Dermis microvascular lymphatic vessel endothelial cell (primary cell): ENCODE measurements at regions not wholly inside any gene's neighbourhood (a gene's known extent, or its start where the extent isn't known, plus 50 kb on each side); places are given as distances from the start of the nearest gene placed in this dataset.
A peak's percentile ranks its signal among the peaks of the same experiment; 100 is the strongest.

ENCODE experiments used
- DNase-seq, 2 donors: peaks; one replicate each; pipeline versions ENCODE4 v3.0.0 to v3.0.0-alpha.2; 2010; ENCODE audit warnings: low read depth in 2 of 2

DNA sequence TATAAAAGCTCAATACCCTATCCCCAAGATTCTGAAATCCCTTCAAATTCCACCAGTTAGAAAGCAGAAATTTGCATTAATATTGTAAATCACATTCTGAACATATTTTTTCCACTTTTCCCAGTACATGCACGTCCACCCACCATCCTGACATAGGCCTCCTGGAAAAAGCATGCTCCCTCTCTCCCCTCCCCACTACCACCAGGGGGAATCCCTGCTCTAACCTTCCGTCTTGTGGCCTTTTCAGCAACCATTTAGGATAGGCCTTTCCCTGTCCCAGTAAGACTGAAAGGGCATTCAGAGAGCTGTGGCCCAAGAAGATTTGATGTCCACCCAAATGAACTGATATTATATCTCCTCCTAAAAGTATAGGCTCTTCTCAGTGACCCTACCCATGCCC, 182.1 kb downstream of the ARRDC4 start:
- no peak for DNase-seq

DNA sequence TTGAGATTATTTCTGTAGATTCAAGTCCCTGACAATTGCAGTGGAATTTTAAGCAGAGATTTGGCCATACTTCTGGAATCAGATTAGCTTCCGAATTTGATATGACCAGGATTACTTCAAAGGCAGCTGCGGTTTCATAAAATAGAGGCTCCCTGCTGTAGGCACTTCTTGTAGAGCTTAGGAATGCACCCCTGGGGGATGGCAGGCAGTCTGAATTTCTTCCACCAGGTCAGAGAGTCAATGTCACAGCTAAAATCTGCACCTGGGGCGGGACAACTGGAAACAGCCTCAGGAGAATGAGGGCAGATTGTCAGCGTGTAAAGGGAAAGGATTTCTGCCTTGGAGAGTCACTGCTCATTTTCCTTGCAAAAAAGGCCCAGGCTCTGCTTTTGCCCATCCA, 182.6 kb downstream of the ARRDC4 start:
- DNase-seq, result no peak

DNA sequence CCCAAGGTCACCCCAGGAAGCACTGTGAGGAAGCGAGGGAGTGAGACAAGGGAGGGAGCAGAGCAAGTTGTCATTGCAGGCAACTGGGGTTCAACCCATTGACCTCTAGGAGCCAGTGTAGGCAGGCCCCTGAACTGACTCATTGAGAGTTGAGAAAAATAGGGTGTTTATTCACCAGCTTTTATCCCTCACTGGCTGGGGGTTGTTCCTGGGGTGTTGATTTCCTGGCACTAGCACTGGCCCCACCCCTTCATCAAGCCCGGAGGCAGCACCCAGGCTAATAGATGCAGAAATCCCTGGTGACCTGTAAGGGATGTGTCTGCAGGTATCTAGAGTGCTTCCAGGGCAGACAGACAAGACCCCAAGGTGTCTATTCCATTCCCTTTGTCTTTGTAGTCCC, 183.9 kb downstream of the ARRDC4 start:
- no peak for DNase-seq

DNA sequence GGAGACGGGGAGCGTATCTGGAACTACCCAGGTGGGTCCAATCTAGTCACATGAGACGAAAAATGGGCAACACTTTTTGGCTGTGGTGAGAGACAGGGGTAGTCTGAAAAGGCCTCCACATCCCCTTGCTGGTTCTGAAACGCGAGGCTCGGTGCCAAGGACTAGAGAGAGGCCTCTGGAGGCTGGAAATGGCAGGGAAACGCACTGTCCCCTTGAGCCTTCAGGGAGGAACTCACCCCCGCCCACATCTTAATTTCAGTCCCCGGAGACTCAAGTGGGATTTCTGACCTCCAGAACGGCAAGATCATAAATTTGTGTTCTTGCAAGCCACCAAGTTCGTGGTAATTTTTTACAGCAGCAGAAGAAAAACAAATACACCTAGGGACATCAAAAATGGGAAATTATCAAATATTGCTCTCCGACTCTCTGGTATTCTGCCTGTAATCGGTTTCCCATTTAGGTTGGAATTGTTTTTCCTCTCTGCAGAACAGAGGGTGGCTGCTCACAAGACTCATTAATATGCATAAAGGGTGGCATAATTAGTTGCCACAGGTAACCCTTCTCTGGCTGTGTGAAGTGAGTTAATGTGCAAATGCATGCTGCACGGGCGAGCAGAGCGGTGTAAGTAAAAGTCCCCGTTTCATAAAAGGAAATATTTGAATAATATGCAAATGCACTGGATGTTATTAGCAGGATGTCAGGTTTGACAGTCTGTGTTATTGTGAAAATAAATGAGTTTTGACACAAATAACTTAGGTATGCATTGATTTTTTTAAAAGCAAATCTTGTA, 185.7 kb downstream of the ARRDC4 start:
- no peak for DNase-seq

DNA sequence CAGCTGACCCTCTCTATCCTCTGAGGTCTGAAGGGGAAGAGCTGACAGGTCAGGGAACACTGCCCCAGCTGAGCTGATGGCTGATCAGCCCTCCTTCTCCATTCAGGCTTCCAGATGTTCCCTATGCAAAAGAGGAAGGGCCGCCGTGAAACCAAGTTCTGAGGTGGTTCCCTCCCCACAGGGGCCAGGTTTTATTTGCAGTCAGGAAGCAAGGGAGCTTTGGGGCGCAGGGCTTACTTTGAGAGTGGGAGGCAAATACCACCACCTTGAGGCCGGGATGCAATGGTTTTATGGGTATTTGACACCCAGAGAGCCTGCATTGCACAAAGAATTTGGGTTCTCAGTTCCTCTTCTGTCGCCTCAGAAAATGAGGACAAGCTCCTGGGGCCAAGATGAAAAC, 186.9 kb downstream of the ARRDC4 start:
- DNase-seq, result no peak

DNA sequence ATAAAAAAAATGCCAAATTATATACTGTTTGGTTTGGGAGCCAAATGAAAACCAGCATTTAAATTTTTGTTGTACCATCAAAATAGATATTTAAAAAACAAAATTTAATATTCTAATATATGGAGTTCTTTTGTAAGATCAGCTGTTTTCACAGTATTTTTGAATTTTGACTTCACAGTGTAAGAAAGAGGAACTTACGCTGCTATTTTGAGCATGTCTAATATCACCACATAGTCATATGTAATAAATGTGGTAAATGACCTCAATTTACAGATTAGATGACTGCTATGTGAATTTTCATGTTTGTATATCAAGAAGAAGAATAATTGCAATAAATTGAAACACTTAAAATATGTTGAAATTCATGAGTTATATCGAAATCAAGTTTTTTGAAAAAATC, 189.6 kb downstream of the ARRDC4 start:
- no peak for DNase-seq

DNA sequence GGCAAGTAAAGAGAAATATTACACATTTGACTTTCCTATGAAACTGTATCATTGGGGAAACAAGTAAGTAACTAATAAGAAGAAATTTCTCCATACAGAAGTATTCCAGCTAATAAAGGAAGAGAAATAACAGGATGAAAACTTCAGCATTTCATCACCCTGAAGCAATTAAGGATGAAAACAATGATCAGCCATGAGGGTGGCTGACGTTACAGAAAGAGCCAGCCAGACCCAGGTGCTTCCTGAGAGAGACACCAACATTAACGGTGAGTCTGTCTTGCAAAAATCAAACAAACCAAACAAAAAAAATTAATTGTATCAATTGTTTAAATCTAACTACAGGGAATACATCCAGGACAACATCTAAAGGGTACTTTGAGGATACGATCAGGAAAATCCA, 190.0 kb downstream of the ARRDC4 start:
- DNase-seq, result no peak

DNA sequence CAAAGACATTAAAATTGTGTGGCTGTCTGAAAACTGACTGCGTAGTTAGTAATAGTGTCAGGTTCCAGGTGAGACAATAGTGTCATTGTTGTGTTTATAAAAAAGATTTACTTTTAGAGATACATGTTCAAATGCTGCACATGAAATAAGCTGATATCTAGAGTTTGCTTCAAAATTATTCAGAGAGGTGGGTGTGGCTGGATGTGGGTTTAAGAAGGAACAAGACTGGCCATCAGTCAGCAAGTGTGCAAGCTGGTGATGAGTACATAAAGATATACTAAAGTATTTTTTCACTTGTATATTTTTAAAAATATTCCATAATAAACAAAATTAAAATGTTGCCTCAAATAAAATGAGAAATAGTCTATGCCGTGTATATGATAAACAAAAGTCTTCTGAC, 190.6 kb downstream of the ARRDC4 start:
- no peak for DNase-seq

DNA sequence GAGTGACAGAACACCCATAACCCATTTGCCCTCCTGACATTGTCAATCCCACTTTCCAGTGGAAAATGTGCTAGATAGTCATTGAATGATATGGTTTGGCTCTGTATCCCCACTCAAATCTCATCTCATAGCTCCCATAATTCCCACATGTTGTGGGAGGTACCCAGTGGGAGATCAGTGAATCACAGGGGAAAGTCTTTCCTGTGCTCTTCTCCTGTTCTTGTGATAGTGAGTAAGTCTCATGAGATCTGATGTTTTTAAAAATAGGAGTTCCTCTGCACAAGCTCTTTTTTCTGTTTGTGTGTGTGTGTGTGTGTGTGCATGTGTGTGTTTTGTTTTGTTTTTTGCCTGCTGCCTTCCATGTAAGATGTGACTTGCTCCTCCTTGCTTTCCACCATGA, 191.7 kb downstream of the ARRDC4 start:
- no peak for DNase-seq

DNA sequence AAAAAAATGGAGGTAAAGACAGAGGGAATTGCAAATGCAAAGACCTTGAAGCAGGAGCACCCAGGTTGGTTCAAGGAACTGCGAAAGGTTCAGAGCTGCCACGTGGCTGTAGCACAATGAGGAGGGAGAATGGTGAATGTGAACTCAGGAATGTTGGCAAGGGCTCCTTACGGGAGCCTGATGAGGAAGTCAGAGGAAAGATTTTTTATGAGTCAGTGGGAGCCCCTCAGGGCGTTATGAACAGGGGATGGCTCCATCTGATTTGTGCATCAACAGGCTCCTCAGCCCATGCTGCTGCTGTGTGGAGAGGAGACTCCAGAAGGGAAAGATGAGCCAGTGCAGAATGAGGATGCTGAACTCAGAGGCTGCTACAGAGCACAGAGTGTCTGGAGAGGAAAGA, 194.4 kb downstream of the ARRDC4 start:
- DNase-seq, result no peak

DNA sequence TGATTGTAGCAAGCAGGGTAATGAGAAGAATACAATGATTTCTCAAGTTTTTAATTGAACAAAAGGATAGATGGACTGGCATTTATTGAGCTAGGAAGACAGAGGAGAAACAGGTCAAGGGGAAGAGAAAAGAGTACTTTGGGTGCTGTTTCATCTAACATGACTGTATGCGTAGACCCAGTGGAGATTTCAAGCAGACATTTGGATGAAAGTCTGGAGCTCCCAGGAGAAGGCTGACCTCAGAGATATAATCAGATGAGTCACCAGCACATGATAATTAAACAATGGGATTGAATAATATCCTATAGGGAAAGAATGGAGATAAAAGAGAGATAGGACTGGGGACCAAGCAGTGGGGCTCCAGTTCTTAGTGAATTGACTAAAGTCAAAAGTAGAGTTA, 194.9 kb downstream of the ARRDC4 start:
- no peak for DNase-seq

DNA sequence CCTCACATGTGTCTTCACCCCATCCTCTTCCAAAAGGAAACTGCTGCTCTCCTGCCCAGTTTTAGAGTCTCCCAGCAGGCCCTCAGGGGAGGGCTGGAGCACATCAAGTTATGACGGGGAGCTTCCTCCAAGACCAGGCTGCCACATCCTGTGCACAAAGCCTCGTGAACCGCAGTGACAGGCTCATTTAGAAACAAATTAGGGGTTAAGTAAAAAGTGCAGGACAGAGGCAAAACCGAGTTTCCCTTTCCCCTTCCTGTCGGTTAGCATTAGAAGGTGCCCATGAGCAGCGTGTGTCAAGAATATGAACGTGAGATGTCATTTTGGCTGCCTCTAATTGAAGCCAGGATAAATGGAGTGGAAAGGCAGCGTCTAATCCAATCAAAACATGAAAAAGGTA, 199.7 kb downstream of the ARRDC4 start:
- DNase-seq, result no peak

DNA sequence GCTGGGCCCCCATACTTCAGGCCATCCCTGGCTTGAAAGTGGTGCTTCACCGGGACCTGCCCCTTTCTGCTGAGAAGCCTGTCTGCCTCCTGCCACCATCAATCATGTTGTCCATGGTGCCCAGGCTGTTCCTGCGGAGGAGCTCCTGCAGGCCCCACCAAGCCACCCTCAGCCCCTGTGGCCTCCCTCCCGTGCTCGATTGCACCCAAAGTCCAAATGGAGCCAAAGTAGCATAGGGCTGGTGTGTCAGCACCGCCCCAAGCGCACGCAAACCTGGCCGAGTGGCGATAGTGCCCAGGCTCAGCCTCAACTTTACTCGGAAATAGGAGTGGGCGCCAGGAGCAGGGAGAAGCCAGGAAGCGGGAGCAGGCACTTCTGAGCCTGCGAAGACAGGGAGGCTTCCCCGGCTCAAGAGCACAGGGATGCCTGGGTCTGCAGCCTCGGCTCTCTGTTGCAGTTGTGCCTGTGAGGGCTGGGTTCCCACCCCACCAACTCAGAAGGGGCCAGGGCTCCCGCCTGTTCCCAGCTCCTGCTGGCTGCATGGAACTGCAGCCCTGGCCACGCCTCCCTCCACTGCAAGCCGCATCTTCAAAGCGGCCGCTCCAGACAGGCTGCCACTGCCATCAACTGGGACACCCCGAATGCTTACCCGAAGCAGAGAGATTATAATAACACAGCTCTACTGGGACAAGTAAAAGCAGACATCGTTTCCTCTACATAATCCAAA, 203.0 kb downstream of the ARRDC4 start:
- DNase-seq, result no peak

DNA sequence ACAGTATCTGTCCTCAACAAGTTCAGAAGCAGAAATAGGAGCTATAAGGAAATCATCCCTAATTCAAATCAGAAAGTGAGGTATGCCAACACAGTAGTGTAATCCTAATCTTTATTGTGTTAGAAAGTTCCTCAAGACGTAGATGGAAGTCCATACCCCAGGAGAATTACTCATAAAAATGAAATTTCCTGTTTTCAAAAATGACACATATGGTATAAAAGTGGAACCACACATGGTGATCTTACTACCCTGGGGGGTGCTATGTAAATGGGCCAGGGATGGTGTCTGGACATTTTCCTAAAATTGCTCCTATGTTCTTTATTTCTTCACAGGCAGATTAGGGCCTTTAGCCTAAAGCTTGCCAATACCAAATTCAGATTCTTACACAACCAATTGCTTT, 204.1 kb downstream of the ARRDC4 start:
- DNase-seq, result no peak

DNA sequence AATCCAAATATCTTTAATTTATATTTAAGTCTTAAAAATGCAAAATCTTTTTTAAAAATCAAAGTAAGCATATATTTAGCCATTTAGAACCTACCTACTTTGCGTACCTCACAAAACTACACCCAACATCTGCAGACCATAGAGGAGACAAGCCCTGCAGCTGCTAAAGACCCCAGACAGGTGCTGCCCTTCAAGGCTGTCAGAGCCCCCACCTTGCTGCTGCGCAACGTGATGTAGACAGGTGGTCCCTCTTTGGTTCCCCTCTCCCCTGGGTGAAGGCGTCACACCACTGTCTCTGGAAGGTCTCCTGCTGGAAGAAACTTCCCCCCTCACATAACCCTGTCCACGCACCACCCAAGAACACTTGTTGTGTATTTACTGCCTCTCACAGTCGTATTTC, 204.5 kb downstream of the ARRDC4 start:
- DNase-seq, result no peak

DNA sequence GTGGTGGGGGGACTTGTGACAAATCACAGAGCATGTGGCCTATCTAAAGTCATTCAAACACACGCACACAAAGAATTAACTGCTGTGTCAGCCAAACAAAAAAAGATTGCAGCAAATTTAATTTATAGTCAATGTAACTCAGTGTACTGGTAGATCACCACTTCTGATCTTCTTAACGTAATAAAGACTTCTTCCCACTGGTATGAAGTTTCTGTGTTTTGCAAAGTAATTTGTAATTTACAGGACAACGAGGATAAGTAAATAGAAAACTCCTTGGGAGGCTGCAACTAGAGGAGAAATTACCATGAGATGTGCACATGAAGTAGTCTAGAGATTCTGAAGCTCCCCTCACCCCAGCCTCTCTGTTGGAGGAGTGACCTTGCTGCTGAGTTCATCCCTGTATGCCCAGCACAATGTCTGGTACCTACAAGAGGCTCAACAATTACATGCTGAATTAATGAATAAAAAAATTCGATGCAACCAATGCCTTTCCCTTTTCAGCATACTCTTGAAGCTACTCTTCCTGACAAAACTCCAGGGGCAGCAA, 207.3 kb downstream of the ARRDC4 start:
- no peak for DNase-seq

DNA sequence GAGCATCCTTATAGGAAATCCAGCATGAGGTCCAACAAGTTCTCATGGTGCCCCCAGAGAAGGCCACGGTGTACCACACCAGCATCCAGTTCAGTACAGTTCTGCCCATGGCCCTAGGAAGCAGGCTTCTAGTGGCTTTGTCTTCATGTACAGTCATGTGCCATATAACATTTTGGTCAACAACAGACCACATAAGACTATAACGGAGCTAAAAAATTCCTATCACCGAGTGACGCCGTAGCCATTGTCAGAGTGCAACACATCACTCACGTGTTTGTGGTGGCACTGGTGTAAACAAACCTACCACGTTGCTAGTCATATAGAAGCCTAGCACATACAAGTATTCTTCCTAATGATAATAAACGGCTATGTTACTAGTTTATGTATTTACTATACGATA, 209.0 kb downstream of the ARRDC4 start:
- DNase-seq, result no peak

DNA sequence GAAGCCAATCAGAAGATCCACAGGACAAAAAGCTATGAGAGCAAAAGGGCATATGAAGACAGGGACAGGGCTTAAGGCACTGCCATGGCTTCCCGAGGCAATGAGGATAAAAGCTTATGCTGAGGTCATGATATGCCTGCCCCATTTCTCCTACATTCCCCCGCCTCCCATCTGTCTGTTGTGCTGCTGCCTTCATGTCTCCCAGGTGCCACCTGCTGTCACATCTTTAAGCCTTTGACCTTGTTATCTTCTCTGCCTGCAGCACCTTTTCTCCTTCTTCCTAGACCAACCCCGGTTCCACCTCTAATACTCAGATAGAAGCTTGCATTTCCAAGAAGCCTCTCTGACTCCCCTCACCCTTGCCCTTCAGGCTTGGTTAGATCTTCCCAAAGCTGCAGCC, 213.8 kb downstream of the ARRDC4 start:
- no peak for DNase-seq

DNA sequence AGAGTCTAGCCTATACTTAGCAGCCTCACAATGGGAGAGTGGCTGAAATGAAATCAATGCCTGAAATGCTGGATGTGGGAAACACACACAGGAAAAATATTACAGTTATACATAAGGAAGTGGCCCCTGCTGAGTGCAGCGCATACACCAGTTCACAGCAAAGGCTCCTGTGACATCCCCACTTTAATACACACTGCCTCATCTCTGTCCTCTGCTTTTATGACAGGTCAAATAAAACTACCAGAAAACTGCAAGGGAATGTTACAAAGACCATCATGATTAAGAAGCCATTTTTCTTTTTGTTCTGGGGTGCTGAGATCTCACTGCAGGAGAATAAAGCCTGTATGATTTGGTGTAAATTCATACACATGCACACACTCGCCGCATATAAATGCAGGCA, 214.3 kb downstream of the ARRDC4 start:
- no peak for DNase-seq

DNA sequence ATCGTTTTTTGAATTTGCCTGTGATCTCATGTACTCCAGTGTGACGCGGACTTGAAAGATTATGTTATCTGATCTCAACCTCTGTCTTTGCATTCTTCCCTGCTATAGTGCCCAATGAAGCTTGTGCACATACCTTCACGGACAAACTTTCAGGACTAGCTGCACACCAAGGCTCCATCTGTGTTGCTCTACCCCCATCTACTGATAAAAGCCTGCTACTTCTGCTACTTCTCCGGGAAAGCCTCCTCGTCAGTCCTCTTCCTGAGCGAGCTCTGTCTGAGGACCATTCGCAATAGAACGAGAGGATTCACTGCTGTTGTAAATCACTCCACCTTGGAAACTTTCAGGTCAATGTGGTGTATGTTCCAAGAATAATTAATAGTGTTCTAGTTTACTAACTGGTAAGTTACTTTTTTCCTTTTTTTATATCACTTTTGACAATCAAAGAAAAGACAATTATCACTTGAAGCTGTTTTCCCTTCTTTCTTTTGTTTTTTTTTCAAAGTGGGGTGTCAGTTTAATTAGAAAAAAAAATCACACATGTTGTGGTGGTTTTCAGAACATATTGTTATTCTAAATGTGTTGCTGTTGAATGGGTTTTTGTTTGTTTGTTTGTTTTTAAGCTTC, 217.6 kb downstream of the ARRDC4 start:
- DNase-seq, result peak; percentile 12 to 21

DNA sequence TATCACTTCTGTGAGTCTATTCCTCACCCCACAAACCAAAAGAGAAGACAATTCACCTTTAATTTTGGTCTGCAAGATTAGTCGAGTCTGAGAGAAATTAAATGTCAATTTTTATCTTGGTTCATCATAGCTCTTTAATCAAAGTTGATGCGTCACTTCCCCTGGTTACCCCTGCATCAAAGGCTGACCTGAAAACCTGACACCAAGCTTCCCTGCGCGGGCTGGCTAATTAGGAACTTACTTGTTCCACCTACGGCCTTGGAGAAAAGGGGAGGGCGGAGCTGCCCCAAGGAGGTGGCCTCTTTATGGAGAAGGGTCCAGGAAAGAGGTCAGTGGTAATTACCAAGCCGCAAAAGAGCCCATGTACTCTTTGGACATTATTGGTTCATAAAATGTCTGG, 218.4 kb downstream of the ARRDC4 start:
- no peak for DNase-seq

DNA sequence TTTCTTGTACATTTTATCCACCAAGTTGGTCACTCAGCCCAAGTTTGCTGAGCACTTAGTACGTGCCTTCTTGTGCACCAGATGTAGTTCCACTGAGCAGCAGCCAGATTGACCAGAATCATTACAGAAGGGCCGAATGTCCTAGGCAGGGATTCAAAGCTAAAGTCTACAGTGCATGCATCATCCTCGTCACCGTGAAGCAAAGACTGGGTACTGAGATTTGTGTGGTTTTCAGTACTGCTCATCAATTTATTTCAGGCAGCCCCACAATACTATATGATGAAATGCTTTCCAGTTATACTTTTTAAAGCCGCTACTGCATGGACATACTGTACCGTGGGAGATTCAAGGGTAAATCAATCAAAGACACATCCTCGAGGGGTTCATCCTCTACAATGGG, 227.0 kb downstream of the ARRDC4 start:
- no peak for DNase-seq

DNA sequence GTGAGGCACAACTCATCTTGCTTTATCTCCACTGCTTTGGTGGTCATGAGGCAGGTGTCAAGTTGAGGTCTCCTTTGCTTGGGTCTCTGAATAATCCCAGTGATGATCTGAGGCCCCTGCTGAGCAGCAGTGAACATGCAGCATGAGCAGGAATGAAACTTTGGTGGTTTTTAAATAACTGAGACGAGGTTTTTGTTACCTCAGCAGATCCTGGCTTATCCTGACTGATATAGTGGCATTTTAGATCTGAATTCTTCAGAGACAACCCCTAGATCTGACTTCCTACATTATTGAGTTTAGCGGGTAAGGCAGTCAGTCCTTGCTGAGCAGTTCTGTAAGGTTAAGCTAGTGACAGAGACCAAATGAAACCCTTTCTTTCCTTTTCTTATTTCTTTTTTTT, 230.4 kb downstream of the ARRDC4 start:
- no peak for DNase-seq
